ENCODE measurements at regions not wholly inside any gene's neighbourhood (a gene's known extent, or its start where the extent isn't known, plus 50 kb on each side); places are given as distances from the start of the nearest gene placed in this dataset.

GRCh38 chr5:165231821-165232508 lies 1726.5 kb downstream of the MAT2B start:
- no peak for TF ChIP-seq CTCF (IDR thresholded peaks at IDR 0.05)
- no peak for DNase-seq
- intact Hi-C loops (cut with DNase I; ENCODE audit: low total_unique reads), result no loop called here

GRCh38 chr5:165232509-165233028 lies 1727.2 kb downstream of the MAT2B start:
- H3K27me3 ChIP-seq, result no peaks in the 10 kb centered on the region
- no peaks in the 10 kb centered on the region for H3K9me3 ChIP-seq
- H3K36me3 ChIP-seq, result no peaks in the 10 kb centered on the region
- DNase-seq, result no peak
- no peak overlapping the region for H3K27ac ChIP-seq
- H3K4me1 ChIP-seq, result no peaks in the 10 kb centered on the region
- TF ChIP-seq CTCF (IDR thresholded peaks at IDR 0.05), result no peak
- intact Hi-C loops (cut with DNase I; ENCODE audit: low total_unique reads), result no loop called here
- H3K4me3 ChIP-seq, result no peak overlapping the region

More at GRCh38 chr5:165231821-165232508, 1726.5 kb downstream of the MAT2B start:
- no peak overlapping the region for H3K4me3 ChIP-seq
- no peaks in the 10 kb centered on the region for H3K4me1 ChIP-seq
- H3K27me3 ChIP-seq, result no peaks in the 10 kb centered on the region
- H3K9me3 ChIP-seq, result no peaks in the 10 kb centered on the region
- H3K36me3 ChIP-seq, result no peaks in the 10 kb centered on the region
- H3K27ac ChIP-seq, result no peak overlapping the region

- H3K27me3 ChIP-seq, result no peaks in the 10 kb centered on the region
- H3K36me3 ChIP-seq, result no peaks in the 10 kb centered on the region
- no peaks in the 10 kb centered on the region for H3K4me1 ChIP-seq
- H3K4me3 ChIP-seq, result no peak overlapping the region
- no peaks in the 10 kb centered on the region for H3K9me3 ChIP-seq
- H3K27ac ChIP-seq, result no peak overlapping the region
- TF ChIP-seq CTCF (IDR thresholded peaks at IDR 0.05), result no peak
- intact Hi-C loops (cut with DNase I; ENCODE audit: low total_unique reads), result no loop called here
- no peak for DNase-seq
Observed at GRCh38 chr5:165241811-165242210, 1736.4 kb downstream of the MAT2B start.

- H3K9me3 ChIP-seq, result no peaks in the 10 kb centered on the region
- H3K36me3 ChIP-seq, result no peaks in the 10 kb centered on the region
- H3K27me3 ChIP-seq, result no peaks in the 10 kb centered on the region
- no peaks in the 10 kb centered on the region for H3K4me1 ChIP-seq
- H3K27ac ChIP-seq, result no peak overlapping the region
- no peak for TF ChIP-seq CTCF (IDR thresholded peaks at IDR 0.05)
- intact Hi-C loops (cut with DNase I; ENCODE audit: low total_unique reads), result no loop called here
- DNase-seq, result no peak
- no peak overlapping the region for H3K4me3 ChIP-seq
Observed at GRCh38 chr5:165242646-165243045, 1737.2 kb downstream of the MAT2B start.

GRCh38 chr5:165244407-165244806 lies 1739.0 kb downstream of the MAT2B start:
- Histone ChIP-seq H3K9me3 (no peaks in the 10 kb centered on the region), H3K4me3 (no peak overlapping the region)
- intact Hi-C loops (cut with DNase I; ENCODE audit: low total_unique reads), result no loop called here

More at GRCh38 chr5:165244407-165244806, 1739.0 kb downstream of the MAT2B start:
- H3K27ac ChIP-seq, result no peak overlapping the region
- H3K4me1 ChIP-seq, result no peaks in the 10 kb centered on the region
- no peak for TF ChIP-seq CTCF (IDR thresholded peaks at IDR 0.05)
- H3K27me3 ChIP-seq, result no peaks in the 10 kb centered on the region
- no peaks in the 10 kb centered on the region for H3K36me3 ChIP-seq
- no peak for DNase-seq

Data from tibial artery (tissue), 4 donors.